Midbrain (tissue), 1 donor: ENCODE measurements at regions not wholly inside any gene's neighbourhood (a gene's known extent, or its start where the extent isn't known, plus 50 kb on each side); places are given as distances from the start of the nearest gene placed in this dataset.
"Not testable (repeated sequence)": the region's sequence is repeated elsewhere in the genome, so short reads cannot be mapped to it uniquely, and the experiment has no call there.

Experiments used
- DNase-seq: peaks from one replicate; lab custom pipeline; 2025; lab: John Stamatoyannopoulos, UW

DNA sequence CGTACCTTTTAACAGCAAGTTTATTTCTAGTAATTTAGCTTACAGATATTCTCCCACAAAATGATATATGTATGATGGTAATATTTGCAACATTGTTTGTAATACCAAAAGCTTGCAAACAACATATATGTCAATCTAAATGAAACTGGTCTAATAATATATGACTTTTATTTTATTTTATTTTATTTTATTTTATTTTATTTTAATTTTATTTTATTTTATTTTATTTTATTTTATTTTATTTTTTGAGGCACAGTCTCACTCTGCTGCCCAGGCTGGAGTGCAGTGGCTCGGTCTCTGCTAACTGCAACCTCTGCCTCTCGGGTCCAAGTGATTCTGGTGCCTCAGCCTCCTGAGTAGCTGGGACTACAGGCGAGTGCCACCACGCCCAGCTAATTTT is 94.6 kb upstream of the ABCA1 start:
- DNase-seq: not testable (repeated sequence)

DNA sequence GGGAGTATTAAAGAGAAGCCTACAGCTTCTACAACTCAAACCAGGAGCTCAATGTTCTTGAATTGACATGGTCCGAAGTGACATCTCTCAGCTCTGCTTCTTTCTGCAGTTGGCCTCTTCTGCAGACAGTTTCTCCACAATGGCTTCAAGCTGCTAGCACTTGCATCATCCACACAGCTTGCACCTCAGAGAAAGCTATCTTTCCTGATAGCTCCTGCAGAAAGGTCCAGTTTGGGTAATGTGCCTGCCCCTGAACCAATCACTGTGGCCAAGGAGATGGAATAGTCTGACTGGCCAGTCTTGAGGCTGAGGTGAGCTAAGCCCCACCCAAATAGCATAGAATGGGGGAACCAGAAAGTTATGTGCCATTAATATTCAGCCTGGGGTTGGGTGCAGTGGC is 95.8 kb upstream of the ABCA1 start:
- no peak for DNase-seq

DNA sequence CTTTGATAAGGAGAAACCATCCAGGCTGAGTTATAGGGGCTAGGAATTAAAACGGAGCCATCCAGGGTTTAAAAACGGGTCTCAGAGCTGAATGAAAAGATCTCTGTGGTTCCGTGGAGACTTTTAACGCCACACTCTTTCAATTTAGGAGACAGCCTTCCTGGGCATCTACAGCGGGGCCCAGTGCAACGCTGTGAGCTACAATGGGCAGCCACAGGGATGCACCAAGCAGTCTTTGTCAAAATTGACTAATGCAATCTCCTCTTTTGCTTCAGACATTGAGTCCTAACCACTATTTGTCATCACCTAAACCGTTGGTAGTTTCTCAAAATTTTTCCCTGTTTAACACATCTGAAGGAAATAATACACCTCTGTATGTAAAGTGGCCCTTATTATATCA is 96.6 kb upstream of the ABCA1 start:
- no peak for DNase-seq

DNA sequence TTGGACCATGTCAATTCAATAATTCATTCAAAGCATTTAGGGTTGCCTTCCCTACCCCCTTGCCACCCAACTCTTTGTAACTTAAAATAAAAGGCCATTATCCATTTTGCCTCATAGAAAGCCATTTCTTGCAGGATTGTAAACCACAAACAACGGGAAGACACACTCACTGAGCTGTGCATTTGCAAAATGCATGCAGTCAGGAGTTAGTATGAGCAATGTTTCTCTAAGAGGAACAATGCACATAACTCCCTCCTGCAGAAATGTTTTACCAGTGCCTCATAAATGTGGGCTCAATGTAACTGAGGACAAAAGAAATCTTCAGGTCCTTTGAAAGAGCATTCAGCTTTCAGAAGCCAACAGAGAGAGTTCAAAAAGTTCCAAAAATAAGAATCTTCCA is 98.5 kb upstream of the ABCA1 start:
- DNase-seq: no peak

DNA sequence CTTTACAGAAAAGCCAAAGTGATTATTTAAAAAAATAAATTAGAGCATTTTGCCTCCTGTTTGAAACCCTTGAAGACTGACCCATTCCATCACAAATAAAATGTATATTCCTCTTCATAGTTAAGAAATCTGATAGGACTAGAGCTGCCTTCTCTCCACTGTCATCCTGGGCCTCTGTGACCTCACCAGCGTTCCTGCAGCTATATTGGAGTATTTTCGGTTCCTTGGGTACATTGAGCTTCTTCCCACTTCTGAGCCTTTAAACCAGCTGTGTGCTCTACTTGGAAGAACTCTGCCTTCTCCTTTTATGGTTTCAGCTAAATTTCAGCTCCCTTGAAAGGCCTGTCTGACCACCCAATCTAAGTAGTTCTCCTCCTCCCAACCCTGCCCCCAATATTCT is 99.1 kb upstream of the ABCA1 start:
- no peak for DNase-seq

DNA sequence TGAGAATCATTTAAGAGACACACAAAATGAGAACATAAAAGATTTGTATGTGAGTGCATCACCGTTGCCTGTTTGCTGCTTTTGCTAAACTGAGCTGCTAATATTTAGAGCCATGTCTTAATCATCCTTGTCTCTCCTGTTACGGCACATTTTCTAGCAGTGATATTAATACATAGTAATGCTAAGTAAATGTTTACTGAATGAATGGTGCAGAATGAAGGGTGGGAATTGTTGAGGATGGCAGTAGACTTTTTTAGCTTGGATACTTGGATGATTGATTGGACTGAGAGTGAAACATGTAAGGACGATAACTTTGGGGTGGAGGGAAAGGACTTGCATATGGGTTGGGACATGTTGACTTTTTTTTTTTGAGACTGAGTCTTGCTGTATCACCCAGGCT is 102.3 kb upstream of the ABCA1 start:
- no peak for DNase-seq

DNA sequence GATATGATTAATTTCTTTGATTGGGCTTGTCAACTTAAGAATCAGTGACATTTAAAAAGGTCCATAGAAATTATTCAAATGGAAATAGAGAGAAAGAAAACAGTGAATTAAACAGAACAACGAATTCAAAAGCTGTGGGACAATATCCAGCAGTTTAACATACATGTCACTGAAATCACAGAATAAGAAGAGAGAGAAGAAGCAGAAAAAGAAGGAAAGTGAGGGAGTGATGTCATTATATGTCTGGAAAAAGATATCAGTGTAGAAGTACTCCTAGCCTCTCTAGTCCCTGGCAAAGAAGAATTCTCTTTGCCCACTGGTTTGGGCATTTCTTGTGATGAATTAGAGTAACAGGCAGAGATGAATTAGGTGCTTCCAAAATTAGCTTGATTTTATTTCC is 109.2 kb upstream of the ABCA1 start:
- DNase-seq: no peak

DNA sequence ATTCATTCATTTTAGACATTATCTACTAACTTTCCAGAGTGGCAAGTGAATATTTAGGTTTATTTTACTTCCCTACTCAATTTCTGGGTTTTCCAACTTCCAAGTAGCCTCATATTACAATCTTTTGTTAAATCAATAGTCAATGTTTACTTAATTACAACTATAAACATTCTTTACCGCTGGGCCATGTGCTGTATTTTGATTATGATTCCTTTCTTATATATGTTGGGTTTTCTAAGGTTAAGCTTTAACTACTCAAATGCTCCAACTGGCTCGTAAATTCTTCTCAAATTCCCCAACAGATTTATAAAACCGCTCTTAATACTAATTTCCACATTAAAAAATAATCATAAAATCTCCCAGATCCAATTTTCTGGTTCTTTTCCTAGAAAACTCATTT is 110.1 kb upstream of the ABCA1 start:
- no peak for DNase-seq

DNA sequence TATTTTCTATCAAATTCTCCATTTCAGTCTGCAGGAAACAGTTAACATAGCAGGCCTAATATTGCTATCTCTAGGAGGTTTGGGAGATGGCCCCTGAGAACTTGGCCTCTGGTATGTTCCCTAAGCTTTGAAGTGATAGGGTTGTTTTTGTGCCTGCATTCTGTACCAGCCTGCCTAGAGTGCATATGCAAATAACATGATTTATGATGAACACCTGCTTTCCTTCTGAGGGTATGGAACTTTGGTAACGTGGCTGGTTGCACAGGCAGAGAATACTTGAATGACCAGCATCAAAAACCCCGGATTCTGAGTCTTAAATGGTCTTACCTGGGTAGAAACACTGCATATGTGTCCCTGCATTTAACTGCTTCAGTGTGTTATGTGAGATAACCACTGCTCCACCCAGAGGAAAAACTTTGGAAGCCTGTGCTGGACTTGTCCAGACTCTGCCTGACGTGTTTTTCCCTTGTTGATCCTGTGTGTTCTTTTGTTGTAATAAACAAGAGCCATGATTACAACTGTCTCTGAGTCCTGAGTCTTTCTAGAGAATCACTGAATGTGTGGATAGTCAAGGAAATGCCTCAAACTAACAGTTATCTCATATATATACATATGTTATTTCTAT is 111.3 kb upstream of the ABCA1 start:
- DNase-seq: no peak

DNA sequence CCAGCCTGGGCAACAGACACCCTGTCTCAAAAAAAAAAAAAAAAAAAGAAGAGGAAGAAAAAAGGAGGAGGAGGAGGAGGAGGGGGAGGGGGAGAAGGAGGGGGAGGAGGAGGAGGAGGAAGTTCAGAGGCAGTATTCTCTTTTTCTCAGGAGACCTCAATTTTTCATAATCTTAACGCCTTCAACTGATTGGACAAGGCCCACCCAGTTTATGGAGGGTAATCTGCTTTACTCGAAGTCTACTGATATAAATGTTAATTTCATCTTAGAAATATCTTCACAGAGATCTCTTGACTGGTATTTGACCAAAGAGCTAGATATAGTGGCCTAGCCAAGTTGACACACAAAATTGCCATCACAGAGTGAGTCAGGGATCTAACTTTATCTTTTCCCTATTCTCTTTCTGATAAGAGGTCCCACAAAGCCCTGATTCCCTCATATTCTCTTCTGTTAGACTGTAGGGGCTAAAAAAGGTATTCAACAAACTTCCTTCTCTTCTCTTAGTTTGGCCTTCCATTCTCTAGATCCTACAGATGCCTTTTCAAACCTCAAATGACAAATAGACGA is 115.5 kb upstream of the ABCA1 start:
- no peak for DNase-seq

DNA sequence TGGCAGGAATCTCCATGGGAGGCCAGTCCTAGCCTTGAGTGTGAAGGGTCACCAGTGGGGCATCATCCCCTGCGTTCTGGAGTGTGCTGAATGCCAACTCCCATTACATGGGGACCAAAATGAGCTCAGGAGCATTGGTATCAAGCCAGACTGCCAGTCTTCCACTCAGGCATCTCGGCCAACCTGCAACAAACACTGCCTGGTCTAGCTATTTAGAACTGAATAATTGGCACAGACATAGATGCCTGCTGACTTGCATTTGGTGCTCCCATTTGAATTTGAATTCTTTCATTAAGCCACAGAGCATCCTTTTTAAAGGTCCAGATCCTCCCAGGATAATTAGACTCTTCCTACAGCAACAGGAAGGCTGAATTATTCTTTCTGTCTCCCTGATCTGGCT is 116.6 kb upstream of the ABCA1 start:
- peak; percentile 36 for DNase-seq

DNA sequence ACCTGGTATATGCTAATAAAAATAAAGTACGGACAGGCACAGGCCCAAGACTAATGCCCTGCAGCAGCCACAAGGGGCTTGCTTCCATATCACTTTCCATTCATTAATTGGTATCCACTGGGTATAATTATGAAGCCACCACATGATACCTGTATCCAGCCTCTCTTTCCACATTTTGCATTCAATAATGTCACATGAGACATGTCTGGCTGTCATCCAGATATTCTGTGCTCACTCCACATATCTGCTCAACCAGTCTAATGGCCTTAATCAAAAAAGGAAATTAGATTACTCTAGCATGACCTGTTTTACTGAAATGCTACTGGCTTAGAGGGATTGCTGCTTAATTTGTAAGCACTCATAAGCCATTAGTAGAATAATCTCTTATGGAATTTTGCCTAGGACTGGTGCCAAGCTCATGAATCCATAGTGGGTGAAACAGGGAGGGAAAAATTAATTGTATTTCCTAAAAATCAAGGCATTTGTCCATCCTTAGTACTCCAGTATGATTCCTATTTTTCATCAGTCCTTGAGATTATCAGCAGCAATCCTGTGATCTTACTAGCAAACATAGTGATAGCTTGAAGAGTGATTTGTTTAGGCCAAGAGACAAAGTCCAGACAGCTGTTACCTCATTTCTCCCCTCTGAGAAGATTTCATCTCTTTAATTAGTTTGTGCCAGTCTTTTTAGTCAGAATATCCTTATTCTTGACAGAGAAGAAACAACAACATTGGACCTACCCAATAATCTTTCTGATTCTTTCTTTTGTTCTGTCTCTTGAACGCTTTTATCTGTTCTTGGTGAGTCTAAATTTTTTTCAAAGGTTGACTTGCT is 119.2 kb upstream of the ABCA1 start:
- DNase-seq: no peak

DNA sequence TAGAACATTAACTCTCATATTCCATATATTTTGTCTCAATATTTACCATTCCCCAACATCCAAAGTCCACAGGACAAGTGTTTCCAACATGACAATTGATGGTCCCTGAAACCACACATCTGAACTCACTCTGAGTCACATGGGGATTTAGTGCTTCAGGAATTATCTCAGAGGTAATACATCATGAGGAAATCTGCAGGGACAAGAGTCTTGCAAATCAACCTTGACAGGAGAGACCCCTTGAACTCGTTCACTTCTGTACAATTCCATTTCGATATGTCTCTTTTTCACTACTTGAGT is 119.7 kb upstream of the ABCA1 start:
- DNase-seq: no peak

DNA sequence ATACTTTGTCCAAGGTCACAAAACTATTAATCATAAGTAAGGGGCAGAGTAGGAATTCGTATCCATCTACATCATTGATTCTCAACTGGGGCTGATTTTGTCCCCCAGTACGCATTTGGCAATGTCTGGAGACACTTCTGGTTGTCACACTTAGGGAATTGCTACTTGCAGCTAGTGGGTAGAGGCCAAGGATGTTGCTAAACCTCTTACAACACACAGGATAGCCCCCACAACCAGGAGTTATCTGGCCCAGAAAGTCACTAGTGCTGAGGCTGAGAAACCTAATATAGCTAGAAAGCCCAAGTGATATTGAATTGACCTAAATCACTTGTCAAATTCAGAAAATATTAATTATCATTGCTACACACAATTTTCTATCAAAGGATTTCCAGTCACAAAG is 120.4 kb upstream of the ABCA1 start:
- DNase-seq: no peak

DNA sequence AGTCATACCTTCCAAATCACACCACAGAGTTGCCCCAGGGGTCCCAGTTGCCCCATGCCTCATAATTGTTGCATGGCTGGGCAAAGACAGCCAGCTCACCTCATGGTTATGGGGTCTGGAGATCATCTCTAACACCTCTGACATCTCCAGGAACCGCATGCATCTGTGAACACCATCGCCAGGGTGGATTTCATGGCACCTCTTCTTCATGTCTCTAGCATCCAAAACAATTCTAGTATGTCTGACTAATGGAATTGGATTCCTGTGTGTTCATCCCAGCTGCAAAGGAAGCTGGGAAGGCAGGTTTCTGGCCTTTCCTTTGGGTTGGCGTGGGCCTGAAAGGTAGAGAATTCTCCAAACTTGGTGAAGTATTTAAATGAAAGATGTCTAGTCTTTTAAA is 122.3 kb upstream of the ABCA1 start:
- DNase-seq: no peak

DNA sequence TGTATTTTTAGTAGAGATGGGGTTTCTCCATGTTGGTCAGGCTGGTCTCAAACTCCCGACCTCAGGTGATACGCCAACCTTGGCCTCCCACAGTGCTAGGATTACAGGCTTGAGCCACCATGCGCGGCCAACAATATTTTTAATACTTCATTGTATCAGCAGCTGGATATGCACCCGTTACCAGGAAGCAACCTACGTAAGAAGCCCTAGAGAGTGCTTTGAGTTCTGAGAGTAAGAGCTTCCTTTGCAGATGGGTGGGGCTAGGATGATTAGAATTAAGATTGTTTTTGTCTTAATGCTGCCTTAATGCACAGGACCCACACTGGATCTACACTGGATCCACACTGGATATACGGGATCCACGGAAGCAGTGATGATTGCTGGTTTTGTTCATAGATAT is 123.9 kb upstream of the ABCA1 start:
- DNase-seq: no peak

DNA sequence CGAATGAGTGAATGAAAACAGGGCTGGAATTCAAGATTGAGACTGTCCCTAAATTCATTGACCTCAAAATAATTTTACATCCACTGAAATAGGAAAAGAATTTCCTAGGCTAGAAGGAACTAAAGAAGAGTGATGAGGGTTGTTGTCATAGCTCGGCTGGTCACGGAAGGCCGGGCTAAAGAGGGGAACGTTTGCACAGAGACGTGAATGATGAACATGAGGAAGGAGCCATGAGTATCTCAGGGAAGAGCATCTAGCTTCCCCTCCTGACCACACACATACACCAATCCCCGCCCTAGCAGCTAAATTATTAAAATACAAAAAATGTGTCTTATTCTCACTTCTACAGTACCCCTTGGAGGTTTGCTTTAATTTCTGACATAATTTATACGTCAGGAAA is 124.4 kb upstream of the ABCA1 start:
- no peak for DNase-seq

DNA sequence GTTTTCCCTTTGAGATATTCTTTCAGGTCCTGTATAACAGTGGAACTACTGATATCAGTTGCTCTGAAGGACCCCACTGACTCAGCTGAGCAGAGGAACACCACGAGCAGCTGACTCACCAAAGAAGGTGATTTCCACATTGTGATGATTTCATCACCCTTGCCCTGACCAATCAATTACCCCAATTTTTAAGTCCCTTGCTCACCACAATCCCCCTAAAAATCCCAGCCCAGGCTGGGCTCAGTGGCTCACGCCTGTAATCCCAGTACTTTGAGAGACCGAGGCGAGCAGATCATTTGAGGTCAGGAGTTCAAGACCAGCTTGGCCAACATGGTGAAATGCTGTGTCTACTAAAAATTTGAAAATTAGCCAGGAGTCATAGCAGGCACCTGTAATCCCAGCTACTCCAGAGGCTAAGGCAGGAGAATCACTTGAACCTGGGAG is 125.3 kb upstream of the ABCA1 start:
- DNase-seq: no peak

DNA sequence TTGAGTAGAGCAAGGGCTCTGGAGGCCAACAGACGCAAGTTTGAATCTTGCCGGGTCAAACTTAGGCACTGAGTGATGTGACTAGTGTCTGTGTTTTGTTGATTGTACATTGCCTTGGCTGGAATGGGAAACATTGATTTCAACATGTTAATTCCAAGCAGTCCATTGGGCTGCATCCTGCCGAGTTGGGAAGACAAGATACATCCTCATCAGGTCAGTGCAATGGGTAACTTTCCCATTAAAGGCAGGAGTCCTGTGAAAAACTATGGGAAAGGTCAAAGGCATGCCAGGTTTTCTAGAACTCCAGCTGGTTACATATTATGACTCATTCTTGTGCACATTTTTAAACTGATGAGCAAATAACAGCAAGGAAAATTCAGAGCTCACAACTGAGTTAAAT is 126.5 kb upstream of the ABCA1 start:
- DNase-seq: no peak

DNA sequence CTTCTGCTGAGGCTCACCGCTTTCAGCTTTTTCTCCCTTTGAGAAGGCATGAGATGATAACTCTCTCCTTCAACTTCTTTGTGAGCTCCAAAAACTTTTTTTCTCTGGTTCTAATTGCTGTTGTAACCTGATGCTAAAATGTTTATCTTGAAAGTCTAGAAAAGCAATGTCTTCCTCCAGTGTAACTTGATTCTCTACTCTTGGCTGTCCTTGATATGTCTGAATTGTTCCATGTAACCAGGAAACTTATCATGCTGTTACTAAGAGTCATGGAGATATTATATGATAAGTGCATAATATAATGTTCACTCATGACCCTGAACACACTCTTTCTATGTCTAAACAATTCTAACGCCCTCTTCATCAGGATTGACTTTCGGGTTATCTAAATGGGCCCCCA is 128.0 kb upstream of the ABCA1 start:
- no peak for DNase-seq

DNA sequence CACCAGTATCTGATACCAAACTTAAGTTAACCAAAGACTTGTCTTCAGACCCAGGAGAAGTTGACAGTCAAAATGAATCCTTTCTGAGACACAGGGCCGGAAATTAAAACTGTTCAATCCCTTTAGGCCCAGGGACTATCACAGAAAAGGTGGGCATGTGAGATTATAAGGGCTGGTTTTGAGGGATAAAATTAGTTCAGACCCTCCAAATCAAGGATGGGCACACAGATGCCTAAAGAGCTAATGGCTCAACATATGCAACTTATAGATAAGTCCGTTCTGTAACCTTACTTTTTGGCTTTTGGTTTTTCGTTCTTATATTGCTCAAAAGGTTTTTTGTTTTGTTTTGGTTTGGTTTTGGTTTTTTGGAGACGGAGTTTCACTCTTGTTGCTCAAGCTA is 129.6 kb upstream of the ABCA1 start:
- no peak for DNase-seq

DNA sequence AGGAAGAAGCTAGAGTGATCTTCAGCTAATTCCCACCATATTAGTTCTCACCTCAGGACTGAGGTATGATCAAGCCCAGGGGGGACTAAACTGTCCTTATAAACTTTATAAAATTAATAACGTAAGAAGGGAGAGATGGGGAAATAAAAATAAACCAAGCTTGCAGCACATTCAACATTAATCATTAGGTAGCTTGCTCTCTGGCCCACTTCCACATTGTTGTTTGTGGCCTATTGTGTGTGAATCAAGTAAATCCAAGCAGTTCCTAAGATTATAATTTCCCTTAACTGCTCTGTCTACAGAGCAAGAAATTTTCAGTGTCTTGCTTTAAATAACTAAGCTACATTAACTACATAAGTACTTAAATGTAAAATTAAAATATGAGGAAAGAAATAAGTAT is 131.3 kb upstream of the ABCA1 start:
- DNase-seq: no peak

DNA sequence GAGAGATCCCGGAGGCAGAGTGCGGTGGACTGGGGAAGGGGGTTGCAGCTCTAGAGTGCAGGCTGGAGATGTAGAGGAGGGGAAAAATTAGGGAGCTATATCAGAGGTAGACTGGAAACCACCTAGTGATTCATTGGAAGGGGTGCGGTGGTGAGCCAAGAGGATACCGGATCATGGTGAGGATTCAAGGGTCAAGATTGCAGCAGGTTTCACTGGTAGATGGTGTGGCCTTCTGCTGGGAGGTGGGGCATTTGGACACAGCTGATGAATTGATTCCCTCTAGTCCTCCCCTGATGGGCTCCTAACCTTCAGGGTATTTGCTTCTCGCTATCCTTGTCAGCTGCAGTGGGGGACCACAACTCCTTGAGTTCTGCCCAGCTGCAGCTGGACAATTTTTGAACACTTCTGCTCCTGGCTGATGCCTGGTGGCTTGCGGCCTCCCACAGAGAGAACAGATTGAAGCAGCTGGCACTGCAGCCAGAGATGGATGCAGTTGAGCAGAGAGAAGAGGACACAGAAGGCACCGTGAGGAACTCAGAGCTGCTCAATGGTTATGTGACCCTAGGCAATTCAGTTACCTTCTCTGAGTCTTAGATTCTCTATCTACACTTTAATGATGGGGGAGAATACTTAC is 134.4 kb upstream of the ABCA1 start:
- DNase-seq: no peak
